Peyer's patch (tissue), 4 donors: ENCODE measurements at regions not wholly inside any gene's neighbourhood (a gene's known extent, or its start where the extent isn't known, plus 50 kb on each side); places are given as distances from the start of the nearest gene placed in this dataset.

ENCODE experiments used
- DNase-seq, 3 donors: peaks; one replicate each; pipeline ENCODE4 v3.0.0-alpha.2; 2017 to 2019
- H3K27ac ChIP-seq, 4 donors: fragments of 200-600 bp; sonication (generic); one replicate each; pipeline ENCODE4 v1.5.1; 2016 to 2019
- H3K27me3 ChIP-seq, 2 donors: fragments of 200-600 bp; sonication (generic); one replicate each; pipeline ENCODE4 v1.5.1; 2019
- H3K36me3 ChIP-seq, 3 donors: fragments of 200-600 bp; sonication (generic); one replicate each; pipeline ENCODE4 v1.5.1; 2016 to 2019
- H3K4me1 ChIP-seq, 4 donors: fragments of 200-600 bp; sonication (generic); one replicate each; pipeline ENCODE4 v1.5.1; 2016 to 2019
- H3K4me3 ChIP-seq, 4 donors: fragments of 200-600 bp; sonication (generic); 1 replicate in 3 of 4; 2 replicates in 1 of 4; pipeline ENCODE4 v1.5.1; 2016 to 2019; ENCODE audit warnings: mild to moderate bottlenecking in 1 of 4
- H3K9me3 ChIP-seq, 4 donors: fragments of 200-600 bp; sonication (generic); one replicate each; pipeline ENCODE4 v1.5.1; 2016 to 2019; ENCODE audit warnings: mild to moderate bottlenecking in 1 of 4
- POLR2A ChIP-seq, 2 donors: fragments of 450-650 bp; IDR thresholded peaks; one replicate each; pipeline ENCODE4 v1.5.1; 2017; ENCODE audit warnings: antibody characterized with exemption in 2 of 2, mild to moderate bottlenecking in 2 of 2, moderate library complexity in 2 of 2
- TF ChIP-seq, protein P1 (sequence below), 6 experiments: fragments of 450-650 bp in 4 of 6; fragments of 200-600 bp in 2 of 6; sonication (generic) in 1 of 6; IDR thresholded peaks; one replicate each; pipeline ENCODE4 v1.5.1; 2017 to 2019; ENCODE audit warnings: antibody characterized with exemption in 6 of 6, mild to moderate bottlenecking in 3 of 6, moderate library complexity in 1 of 6

- Histone ChIP-seq H3K27ac (no peak overlapping the region), H3K9me3 (no peaks in the 10 kb centered on the region), H3K4me1 (no peaks in the 10 kb centered on the region), H3K36me3 (no peaks in the 10 kb centered on the region), H3K4me3 (no peak overlapping the region), H3K27me3 (no peaks in the 10 kb centered on the region)
- TF ChIP-seq POLR2A (IDR thresholded peaks at IDR 0.05) = no peak
- TF ChIP-seq, protein P1, sequence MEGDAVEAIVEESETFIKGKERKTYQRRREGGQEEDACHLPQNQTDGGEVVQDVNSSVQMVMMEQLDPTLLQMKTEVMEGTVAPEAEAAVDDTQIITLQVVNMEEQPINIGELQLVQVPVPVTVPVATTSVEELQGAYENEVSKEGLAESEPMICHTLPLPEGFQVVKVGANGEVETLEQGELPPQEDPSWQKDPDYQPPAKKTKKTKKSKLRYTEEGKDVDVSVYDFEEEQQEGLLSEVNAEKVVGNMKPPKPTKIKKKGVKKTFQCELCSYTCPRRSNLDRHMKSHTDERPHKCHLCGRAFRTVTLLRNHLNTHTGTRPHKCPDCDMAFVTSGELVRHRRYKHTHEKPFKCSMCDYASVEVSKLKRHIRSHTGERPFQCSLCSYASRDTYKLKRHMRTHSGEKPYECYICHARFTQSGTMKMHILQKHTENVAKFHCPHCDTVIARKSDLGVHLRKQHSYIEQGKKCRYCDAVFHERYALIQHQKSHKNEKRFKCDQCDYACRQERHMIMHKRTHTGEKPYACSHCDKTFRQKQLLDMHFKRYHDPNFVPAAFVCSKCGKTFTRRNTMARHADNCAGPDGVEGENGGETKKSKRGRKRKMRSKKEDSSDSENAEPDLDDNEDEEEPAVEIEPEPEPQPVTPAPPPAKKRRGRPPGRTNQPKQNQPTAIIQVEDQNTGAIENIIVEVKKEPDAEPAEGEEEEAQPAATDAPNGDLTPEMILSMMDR (IDR thresholded peaks at IDR 0.05) = no peak
- DNase-seq = no peak
These were observed 185.4 kb downstream of the LYPLAL1 start for GRCh38 chr1:219359126-219359525.

GRCh38 chr1:219358080-219358479 is 184.4 kb downstream of the LYPLAL1 start:
- Histone ChIP-seq H3K4me1 (no peaks in the 10 kb centered on the region), H3K27me3 (no peaks in the 10 kb centered on the region), H3K4me3 (no peak overlapping the region), H3K36me3 (no peaks in the 10 kb centered on the region), H3K27ac (no peak overlapping the region), H3K9me3 (no peaks in the 10 kb centered on the region)
- DNase-seq = no peak
- TF ChIP-seq POLR2A (IDR thresholded peaks at IDR 0.05) = no peak
- TF ChIP-seq, protein P1 (IDR thresholded peaks at IDR 0.05) = no peak

DNA sequence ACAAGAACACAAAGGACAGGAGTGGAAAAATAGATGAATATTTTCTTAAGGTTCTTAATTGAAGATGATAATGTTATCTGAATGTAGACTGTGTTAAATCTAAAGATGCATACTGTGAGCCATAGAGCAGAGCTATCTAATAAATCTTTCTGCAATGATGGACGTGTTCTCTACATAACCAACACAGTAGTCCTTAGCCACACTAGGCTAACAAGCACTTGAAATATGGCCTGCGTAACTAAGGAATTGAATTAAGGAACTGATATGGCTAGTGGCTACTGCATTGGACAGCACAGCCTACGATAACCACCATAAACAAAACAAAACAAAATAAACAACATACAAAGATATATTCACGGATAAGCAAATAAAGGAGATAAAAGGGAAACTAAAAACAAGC is 181.3 kb downstream of the LYPLAL1 start:
- Histone ChIP-seq H3K27me3 (no peaks in the 10 kb centered on the region), H3K27ac (no peak overlapping the region), H3K4me3 (no peak overlapping the region), H3K9me3 (no peaks in the 10 kb centered on the region), H3K4me1 (no peaks in the 10 kb centered on the region), H3K36me3 (no peaks in the 10 kb centered on the region)
- TF ChIP-seq POLR2A (IDR thresholded peaks at IDR 0.05) = no peak
- TF ChIP-seq, protein P1 (IDR thresholded peaks at IDR 0.05) = no peak
- DNase-seq = no peak

GRCh38 chr1:219352961-219353651 is 179.4 kb downstream of the LYPLAL1 start:
- no peak for DNase-seq
- Histone ChIP-seq H3K36me3 (no peaks in the 10 kb centered on the region), H3K9me3 (no peaks in the 10 kb centered on the region), H3K27ac (no peak overlapping the region), H3K4me3 (no peak overlapping the region), H3K4me1 (no peaks in the 10 kb centered on the region), H3K27me3 (no peaks in the 10 kb centered on the region)
- TF ChIP-seq, protein P1 (IDR thresholded peaks at IDR 0.05) = no peak
- TF ChIP-seq POLR2A (IDR thresholded peaks at IDR 0.05) = no peak

- Histone ChIP-seq H3K36me3 (no peaks in the 10 kb centered on the region), H3K27ac (no peak overlapping the region), H3K9me3 (no peaks in the 10 kb centered on the region), H3K27me3 (no peaks in the 10 kb centered on the region), H3K4me3 (no peak overlapping the region), H3K4me1 (no peaks in the 10 kb centered on the region)
- no peak for TF ChIP-seq POLR2A (IDR thresholded peaks at IDR 0.05)
- TF ChIP-seq, protein P1 (IDR thresholded peaks at IDR 0.05) = no peak
- no peak for DNase-seq
These were observed 176.7 kb downstream of the LYPLAL1 start for GRCh38 chr1:219350172-219350931.
